MM.1S (cell line): ENCODE measurements at regions not wholly inside any gene's neighbourhood (a gene's known extent, or its start where the extent isn't known, plus 50 kb on each side); places are given as distances from the start of the nearest gene placed in this dataset.

ENCODE experiments used
- DNase-seq: peaks from one replicate; pipeline ENCODE4 v3.0.0-alpha.2; 2015
- H2AFZ ChIP-seq: fragments of 300-600 bp; sonication (generic); 2 replicates; pipeline ENCODE4 v1.6.0; 2016; ENCODE audit warnings: antibody characterized with exemption, low read length
- H3F3A ChIP-seq: fragments of 300-600 bp; sonication (generic); 2 replicates; pipeline ENCODE4 v1.6.1; 2016; ENCODE audit warnings: mild to moderate bottlenecking, antibody characterized with exemption, low read length, moderate library complexity, mixed read lengths; ENCODE audit not compliant: insufficient read depth
- H3K27ac ChIP-seq: fragments of 300-600 bp; sonication (generic); 2 replicates; pipeline ENCODE4 v1.5.1; 2016; ENCODE audit warnings: mild to moderate bottlenecking, low read length
- H3K27me3 ChIP-seq: fragments of 300-600 bp; sonication (generic); replicated peaks from 2 replicates; pipeline ENCODE4 v1.6.0; 2016; ENCODE audit warnings: low read length; ENCODE audit not compliant: insufficient read depth
- H3K36me3 ChIP-seq: fragments of 300-600 bp; sonication (generic); replicated peaks from 2 replicates; pipeline ENCODE4 v1.6.1; 2016; ENCODE audit warnings: mild to moderate bottlenecking, low read length, mixed read lengths; ENCODE audit not compliant: insufficient read depth
- H3K4me1 ChIP-seq: fragments of 300-600 bp; sonication (generic); 2 replicates; pipeline ENCODE4 v1.6.1; 2016; ENCODE audit warnings: low read length, mixed read lengths
- H3K4me2 ChIP-seq: fragments of 300-600 bp; sonication (generic); 2 replicates; pipeline ENCODE4 v1.6.0; 2016; ENCODE audit warnings: low read depth, low read length
- H3K4me3 ChIP-seq: fragments of 300-600 bp; sonication (generic); 2 replicates; pipeline ENCODE4 v1.5.1; 2016; ENCODE audit warnings: low read length, mixed read lengths
- H3K79me2 ChIP-seq: fragments of 300-600 bp; sonication (generic); 2 replicates; pipeline ENCODE4 v1.6.1; 2016; ENCODE audit warnings: mixed run types, low read length, mixed read lengths
- H3K9ac ChIP-seq: fragments of 300-600 bp; sonication (generic); 2 replicates; pipeline ENCODE4 v1.6.1; 2016; ENCODE audit warnings: low read length, mixed read lengths
- H3K9me2 ChIP-seq: fragments of 300-600 bp; sonication (generic); replicated peaks from 2 replicates; pipeline ENCODE4 v1.6.1; 2016; ENCODE audit warnings: mild to moderate bottlenecking, low read length, mixed read lengths; ENCODE audit not compliant: insufficient read depth
- H3K9me3 ChIP-seq: fragments of 300-600 bp; sonication (generic); replicated peaks from 2 replicates; pipeline ENCODE4 v1.6.1; 2016; ENCODE audit warnings: mild to moderate bottlenecking, low read length, mixed read lengths; ENCODE audit not compliant: insufficient read depth
- H4K20me1 ChIP-seq: fragments of 300-600 bp; sonication (generic); 2 replicates; pipeline ENCODE4 v1.6.1; 2016; ENCODE audit warnings: mild to moderate bottlenecking, low read length, moderate library complexity, mixed read lengths; ENCODE audit not compliant: insufficient read depth
- EZH2 ChIP-seq: fragments of 300-600 bp; sonication (generic); optimal IDR thresholded peaks from 2 replicates; pipeline ENCODE3; 2017; ENCODE audit warnings: low read depth, mild to moderate bottlenecking, antibody characterized with exemption, low read length, mixed read lengths
- EZH2phosphoT487 ChIP-seq: fragments of 300-600 bp; sonication (generic); IDR thresholded peaks from 2 replicates; pipeline ENCODE4 v1.6.1; 2018; ENCODE audit warnings: antibody characterized with exemption, low read length
- TF ChIP-seq, protein P1 (sequence below): fragments of 300-600 bp; sonication (generic); IDR thresholded peaks from 2 replicates; pipeline ENCODE4 v1.5.1; 2016; ENCODE audit warnings: antibody characterized with exemption, low read length, mixed read lengths

DNA sequence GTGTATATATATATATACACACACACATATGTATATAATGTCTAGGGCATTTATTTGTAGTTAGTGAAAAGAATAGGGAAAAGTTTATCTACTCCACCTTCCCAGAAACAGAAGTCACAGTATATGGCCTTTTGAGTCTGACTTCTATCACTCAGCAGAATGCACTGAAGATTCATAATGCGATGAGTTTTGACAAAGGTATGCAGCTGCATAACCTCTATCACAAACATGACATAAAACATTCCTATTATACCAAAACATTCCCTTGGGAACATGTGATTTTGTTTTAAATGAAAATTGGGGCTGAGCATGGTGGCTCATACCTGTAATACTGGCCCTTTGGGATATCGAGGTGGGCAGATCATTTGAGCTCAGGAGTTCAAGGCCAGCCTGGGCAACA lies 137.3 kb upstream of the EEPD1 start:
- Histone ChIP-seq H3K36me3 (no peaks in the 10 kb centered on the region), H3K4me2 (no peak overlapping the region), H3K4me1 (no peaks in the 10 kb centered on the region), H3K27ac (no peak overlapping the region), H3F3A (no peaks in the 10 kb centered on the region), H4K20me1 (no peaks in the 10 kb centered on the region), H3K9me2 (no peaks in the 10 kb centered on the region), H3K9ac (no peak overlapping the region), H3K79me2 (no peaks in the 10 kb centered on the region), H3K27me3 (no peaks in the 10 kb centered on the region), H3K9me3 (no peaks in the 10 kb centered on the region), H2AFZ (no peak overlapping the region), H3K4me3 (no peak overlapping the region)
- TF ChIP-seq EZH2phosphoT487: no peak
- TF ChIP-seq, protein P1, sequence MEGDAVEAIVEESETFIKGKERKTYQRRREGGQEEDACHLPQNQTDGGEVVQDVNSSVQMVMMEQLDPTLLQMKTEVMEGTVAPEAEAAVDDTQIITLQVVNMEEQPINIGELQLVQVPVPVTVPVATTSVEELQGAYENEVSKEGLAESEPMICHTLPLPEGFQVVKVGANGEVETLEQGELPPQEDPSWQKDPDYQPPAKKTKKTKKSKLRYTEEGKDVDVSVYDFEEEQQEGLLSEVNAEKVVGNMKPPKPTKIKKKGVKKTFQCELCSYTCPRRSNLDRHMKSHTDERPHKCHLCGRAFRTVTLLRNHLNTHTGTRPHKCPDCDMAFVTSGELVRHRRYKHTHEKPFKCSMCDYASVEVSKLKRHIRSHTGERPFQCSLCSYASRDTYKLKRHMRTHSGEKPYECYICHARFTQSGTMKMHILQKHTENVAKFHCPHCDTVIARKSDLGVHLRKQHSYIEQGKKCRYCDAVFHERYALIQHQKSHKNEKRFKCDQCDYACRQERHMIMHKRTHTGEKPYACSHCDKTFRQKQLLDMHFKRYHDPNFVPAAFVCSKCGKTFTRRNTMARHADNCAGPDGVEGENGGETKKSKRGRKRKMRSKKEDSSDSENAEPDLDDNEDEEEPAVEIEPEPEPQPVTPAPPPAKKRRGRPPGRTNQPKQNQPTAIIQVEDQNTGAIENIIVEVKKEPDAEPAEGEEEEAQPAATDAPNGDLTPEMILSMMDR: no peak
- TF ChIP-seq EZH2: no peak
- DNase-seq: no peak

DNA sequence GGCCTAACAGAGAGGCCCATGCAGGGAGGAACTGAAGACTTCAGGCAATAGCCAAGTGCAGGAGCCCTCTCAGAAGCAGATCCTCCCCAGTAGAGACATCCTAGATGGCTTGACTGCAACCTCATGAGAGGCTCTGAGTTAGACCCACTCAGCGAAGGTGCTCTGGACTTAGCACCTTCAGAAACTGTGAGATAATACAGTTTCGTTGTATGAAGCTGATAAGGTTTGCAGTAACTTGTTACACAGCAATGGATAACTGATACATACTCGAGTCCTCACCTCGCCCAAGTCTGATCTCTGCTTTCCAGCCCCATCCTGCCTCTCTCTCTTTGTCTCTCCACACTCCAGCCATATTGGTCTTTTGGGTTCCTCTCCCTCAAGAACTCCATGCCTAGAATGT lies 136.4 kb upstream of the EEPD1 start:
- no peaks in the 10 kb centered on the region for H3K9me3 ChIP-seq
- TF ChIP-seq EZH2phosphoT487 (no peak), EZH2 (no peak)
- TF ChIP-seq, protein P1: no peak
- no peaks in the 10 kb centered on the region for H3K27me3 ChIP-seq
- H3K4me1 ChIP-seq: no peaks in the 10 kb centered on the region
- H3K9me2 ChIP-seq: no peaks in the 10 kb centered on the region
- no peak overlapping the region for H3K4me2 ChIP-seq
- H3K9ac ChIP-seq: no peak overlapping the region
- no peak overlapping the region for H3K4me3 ChIP-seq
- no peaks in the 10 kb centered on the region for H3K36me3 ChIP-seq
- H3K27ac ChIP-seq: no peak overlapping the region
- H4K20me1 ChIP-seq: no peaks in the 10 kb centered on the region
- H3K79me2 ChIP-seq: no peaks in the 10 kb centered on the region
- no peak overlapping the region for H2AFZ ChIP-seq
- no peak for DNase-seq
- H3F3A ChIP-seq: no peaks in the 10 kb centered on the region

DNA sequence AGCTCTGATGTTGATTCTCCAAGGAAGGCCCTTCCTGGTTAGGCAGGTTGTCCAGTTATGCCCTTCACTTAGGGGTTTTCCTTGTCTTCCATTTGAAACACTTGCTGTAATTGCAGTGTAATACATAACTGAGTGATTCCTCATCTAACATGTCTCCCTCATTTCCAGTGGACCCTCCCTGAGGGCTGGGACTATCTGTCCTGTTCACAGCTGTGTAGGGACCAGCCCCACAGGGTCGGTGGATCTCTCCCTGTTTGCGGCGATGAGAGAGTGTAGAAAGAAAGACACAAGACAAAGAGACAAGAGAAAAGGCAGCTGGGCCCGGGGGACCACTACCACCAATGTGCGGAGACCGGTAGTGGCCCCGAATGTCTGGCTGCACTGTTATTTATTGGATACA lies 135.9 kb upstream of the EEPD1 start:
- Histone ChIP-seq H3K9ac (no peak overlapping the region), H3K4me3 (no peak overlapping the region), H4K20me1 (no peaks in the 10 kb centered on the region), H3K36me3 (no peaks in the 10 kb centered on the region), H3F3A (no peaks in the 10 kb centered on the region), H3K9me2 (no peaks in the 10 kb centered on the region), H2AFZ (no peak overlapping the region), H3K79me2 (no peaks in the 10 kb centered on the region), H3K9me3 (no peaks in the 10 kb centered on the region), H3K27ac (no peak overlapping the region), H3K4me2 (no peak overlapping the region), H3K4me1 (no peaks in the 10 kb centered on the region), H3K27me3 (no peaks in the 10 kb centered on the region)
- DNase-seq: no peak
- TF ChIP-seq EZH2: no peak
- TF ChIP-seq EZH2phosphoT487: no peak
- TF ChIP-seq, protein P1: no peak
